ENCODE measurements at regions not wholly inside any gene's neighbourhood (a gene's known extent, or its start where the extent isn't known, plus 50 kb on each side); places are given as distances from the start of the nearest gene placed in this dataset.
"Not testable (repeated sequence)": the region's sequence is repeated elsewhere in the genome, so short reads cannot be mapped to it uniquely, and the experiment has no call there.

DNA sequence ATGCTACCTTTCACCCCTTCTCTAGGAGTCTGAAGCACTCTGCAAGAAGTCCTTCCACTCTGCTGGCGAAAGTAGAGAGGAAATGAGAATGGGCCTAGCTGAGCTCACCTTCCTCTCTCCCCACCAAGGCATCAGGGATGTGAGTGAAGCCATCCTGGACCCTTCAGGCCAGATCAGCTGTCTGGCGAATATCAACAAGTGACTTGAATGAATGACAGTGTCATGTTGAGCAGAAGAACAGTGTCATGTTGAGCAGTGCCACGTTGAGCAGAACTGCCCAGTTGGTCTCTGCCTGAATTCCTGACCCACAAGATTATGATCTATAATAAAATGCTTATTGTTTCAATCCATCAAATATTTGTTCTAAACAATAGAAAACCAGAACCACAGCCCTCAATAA lies 166.2 kb upstream of the RFC3 start:
- H3K4me3 ChIP-seq (ENCODE audit: low read length in 3 of 3) = no peak overlapping the region
- no peak overlapping the region for H3K27ac ChIP-seq (ENCODE audit: low read depth, low read length)
- H3K4me1 ChIP-seq (ENCODE audit: control insufficient read depth in 3 of 3, insufficient read depth in 3 of 3, low read length in 3 of 3) = no peaks in the 10 kb centered on the region
- H3K9me3 ChIP-seq (ENCODE audit: control insufficient read depth in 3 of 3, low read length in 3 of 3) = no peaks in the 10 kb centered on the region
- no peaks in the 10 kb centered on the region for H3K36me3 ChIP-seq (ENCODE audit: control insufficient read depth in 3 of 3, insufficient read depth in 3 of 3, low read length in 3 of 3)
- H3K9ac ChIP-seq (ENCODE audit: low read depth in 1 of 3, low read length in 3 of 3) = no peak overlapping the region
- H3K27me3 ChIP-seq (ENCODE audit: control insufficient read depth in 3 of 3, insufficient read depth in 3 of 3, low read length in 3 of 3) = no peaks in the 10 kb centered on the region

GRCh38 chr13:33657274-33657673 lies 160.7 kb upstream of the RFC3 start:
- H3K4me1 ChIP-seq (ENCODE audit: control insufficient read depth in 3 of 3, insufficient read depth in 3 of 3, low read length in 3 of 3) = no peaks in the 10 kb centered on the region
- no peaks in the 10 kb centered on the region for H3K27me3 ChIP-seq (ENCODE audit: control insufficient read depth in 3 of 3, insufficient read depth in 3 of 3, low read length in 3 of 3)
- H3K4me3 ChIP-seq (ENCODE audit: low read length in 3 of 3) = no peak overlapping the region
- H3K9ac ChIP-seq (ENCODE audit: low read depth in 1 of 3, low read length in 3 of 3) = no peak overlapping the region
- H3K27ac ChIP-seq (ENCODE audit: low read depth, low read length) = no peak overlapping the region
- no peaks in the 10 kb centered on the region for H3K9me3 ChIP-seq (ENCODE audit: control insufficient read depth in 3 of 3, low read length in 3 of 3)
- H3K36me3 ChIP-seq (ENCODE audit: control insufficient read depth in 3 of 3, insufficient read depth in 3 of 3, low read length in 3 of 3) = no peaks in the 10 kb centered on the region

GRCh38 chr13:33659466-33659865 lies 158.5 kb upstream of the RFC3 start:
- H3K9ac ChIP-seq (ENCODE audit: low read depth in 1 of 3, low read length in 3 of 3) = no peak overlapping the region
- H3K4me3 ChIP-seq (ENCODE audit: low read length in 3 of 3) = no peak overlapping the region
- H3K27me3 ChIP-seq (ENCODE audit: control insufficient read depth in 3 of 3, insufficient read depth in 3 of 3, low read length in 3 of 3) = no peaks in the 10 kb centered on the region
- H3K4me1 ChIP-seq (ENCODE audit: control insufficient read depth in 3 of 3, insufficient read depth in 3 of 3, low read length in 3 of 3) = no peaks in the 10 kb centered on the region
- no peak overlapping the region for H3K27ac ChIP-seq (ENCODE audit: low read depth, low read length)
- no peaks in the 10 kb centered on the region for H3K36me3 ChIP-seq (ENCODE audit: control insufficient read depth in 3 of 3, insufficient read depth in 3 of 3, low read length in 3 of 3)
- H3K9me3 ChIP-seq (ENCODE audit: control insufficient read depth in 3 of 3, low read length in 3 of 3) = no peaks in the 10 kb centered on the region

DNA sequence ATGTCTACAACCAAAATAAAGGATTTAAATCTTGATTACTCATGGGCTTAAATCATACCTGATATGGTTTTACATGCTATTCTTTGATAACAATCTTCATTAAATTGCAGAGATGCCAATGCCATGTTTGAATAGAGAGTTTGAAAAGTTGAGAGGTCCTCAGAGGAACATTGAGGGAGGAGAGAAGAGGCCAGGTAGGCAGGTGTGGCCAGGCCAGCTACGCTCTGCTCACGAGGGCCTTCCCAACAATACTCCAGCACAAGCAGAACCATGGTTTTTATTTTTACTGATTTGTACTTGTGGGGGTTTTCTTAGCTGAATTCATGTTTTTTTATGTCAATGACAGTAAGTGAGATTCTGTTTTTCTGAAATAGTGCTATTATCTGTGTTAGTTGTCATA lies 158.1 kb upstream of the RFC3 start:
- Histone ChIP-seq H3K27ac (ENCODE audit: low read depth, low read length) (no peak overlapping the region), H3K4me3 (ENCODE audit: low read length in 3 of 3) (no peak overlapping the region), H3K27me3 (ENCODE audit: control insufficient read depth in 3 of 3, insufficient read depth in 3 of 3, low read length in 3 of 3) (no peaks in the 10 kb centered on the region), H3K4me1 (ENCODE audit: control insufficient read depth in 3 of 3, insufficient read depth in 3 of 3, low read length in 3 of 3) (no peaks in the 10 kb centered on the region), H3K36me3 (ENCODE audit: control insufficient read depth in 3 of 3, insufficient read depth in 3 of 3, low read length in 3 of 3) (no peaks in the 10 kb centered on the region), H3K9ac (ENCODE audit: low read depth in 1 of 3, low read length in 3 of 3) (no peak overlapping the region), H3K9me3 (ENCODE audit: control insufficient read depth in 3 of 3, low read length in 3 of 3) (no peaks in the 10 kb centered on the region)

DNA sequence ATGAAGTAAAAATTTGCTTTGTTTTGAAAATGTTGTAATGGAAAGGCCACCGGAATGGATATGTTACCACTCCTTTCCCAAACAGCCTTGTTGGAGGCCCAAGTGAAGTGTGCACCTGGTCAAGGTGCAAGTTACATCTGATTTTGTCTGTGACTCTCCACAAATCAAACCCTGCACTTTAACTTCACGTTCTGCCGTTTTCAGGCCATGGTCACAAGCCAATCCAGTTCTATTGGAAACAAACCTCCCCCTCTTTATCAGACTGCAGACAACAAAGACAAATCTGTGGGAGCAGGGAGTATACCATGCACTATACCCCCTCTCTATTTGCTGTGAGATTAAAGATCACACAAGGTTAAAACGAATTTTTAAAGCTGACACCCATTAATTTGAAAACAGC lies 155.6 kb upstream of the RFC3 start:
- Histone ChIP-seq H3K9me3 (ENCODE audit: control insufficient read depth in 3 of 3, low read length in 3 of 3) (no peaks in the 10 kb centered on the region), H3K9ac (ENCODE audit: low read depth in 1 of 3, low read length in 3 of 3) (no peak overlapping the region), H3K36me3 (ENCODE audit: control insufficient read depth in 3 of 3, insufficient read depth in 3 of 3, low read length in 3 of 3) (no peaks in the 10 kb centered on the region), H3K27ac (ENCODE audit: low read depth, low read length) (no peak overlapping the region), H3K4me1 (ENCODE audit: control insufficient read depth in 3 of 3, insufficient read depth in 3 of 3, low read length in 3 of 3) (no peaks in the 10 kb centered on the region), H3K4me3 (ENCODE audit: low read length in 3 of 3) (no peak overlapping the region), H3K27me3 (ENCODE audit: control insufficient read depth in 3 of 3, insufficient read depth in 3 of 3, low read length in 3 of 3) (no peaks in the 10 kb centered on the region)

DNA sequence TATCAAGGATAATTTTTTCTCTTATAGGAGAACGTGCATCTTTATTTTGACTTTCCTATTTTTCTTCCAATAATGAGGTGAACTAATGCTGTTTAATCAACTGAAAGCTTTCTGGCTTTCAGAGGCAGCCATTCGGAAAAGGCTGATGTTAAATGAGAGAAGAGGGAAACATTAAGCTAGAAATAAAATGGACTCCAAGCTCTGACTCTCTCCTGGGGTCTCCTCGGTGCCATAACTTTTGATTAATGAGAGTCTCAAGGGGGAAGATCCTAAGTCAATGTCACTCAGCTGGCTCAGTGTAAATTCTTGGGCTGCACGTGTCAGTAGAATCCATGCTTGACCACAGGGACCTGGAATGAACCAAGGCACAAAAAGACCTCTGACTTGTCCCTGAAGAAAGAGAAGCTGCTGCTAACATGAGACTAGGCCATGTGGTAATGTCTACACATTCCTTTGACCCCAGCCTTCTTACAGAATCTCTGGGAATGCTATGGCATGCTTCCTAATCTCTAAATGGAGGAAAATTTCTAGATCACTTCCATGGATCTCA lies 152.2 kb upstream of the RFC3 start:
- Histone ChIP-seq H3K4me1 (ENCODE audit: control insufficient read depth in 3 of 3, insufficient read depth in 3 of 3, low read length in 3 of 3) (no peaks in the 10 kb centered on the region), H3K36me3 (ENCODE audit: control insufficient read depth in 3 of 3, insufficient read depth in 3 of 3, low read length in 3 of 3) (no peaks in the 10 kb centered on the region), H3K27me3 (ENCODE audit: control insufficient read depth in 3 of 3, insufficient read depth in 3 of 3, low read length in 3 of 3) (no peaks in the 10 kb centered on the region), H3K4me3 (ENCODE audit: low read length in 3 of 3) (no peak overlapping the region), H3K9me3 (ENCODE audit: control insufficient read depth in 3 of 3, low read length in 3 of 3) (no peaks in the 10 kb centered on the region), H3K9ac (ENCODE audit: low read depth in 1 of 3, low read length in 3 of 3) (no peak overlapping the region), H3K27ac (ENCODE audit: low read depth, low read length) (no peak overlapping the region)

- Histone ChIP-seq H3K27ac (ENCODE audit: low read depth, low read length) (no peak overlapping the region), H3K4me3 (ENCODE audit: low read length in 3 of 3) (no peak overlapping the region), H3K9ac (ENCODE audit: low read depth in 1 of 3, low read length in 3 of 3) (no peak overlapping the region), H3K36me3 (ENCODE audit: control insufficient read depth in 3 of 3, insufficient read depth in 3 of 3, low read length in 3 of 3) (no peaks in the 10 kb centered on the region), H3K9me3 (ENCODE audit: control insufficient read depth in 3 of 3, low read length in 3 of 3) (no peaks in the 10 kb centered on the region), H3K4me1 (ENCODE audit: control insufficient read depth in 3 of 3, insufficient read depth in 3 of 3, low read length in 3 of 3) (peaks cover 6 to 9% (median 7%) of the 10 kb centered on the region in 3 donors), H3K27me3 (ENCODE audit: control insufficient read depth in 3 of 3, insufficient read depth in 3 of 3, low read length in 3 of 3) (no peaks in the 10 kb centered on the region)
These were observed 146.4 kb upstream of the RFC3 start for GRCh38 chr13:33671560-33671959.

- H3K36me3 ChIP-seq (ENCODE audit: control insufficient read depth in 3 of 3, insufficient read depth in 3 of 3, low read length in 3 of 3); H3K9ac ChIP-seq (ENCODE audit: low read depth in 1 of 3, low read length in 3 of 3); H3K9me3 ChIP-seq (ENCODE audit: control insufficient read depth in 3 of 3, low read length in 3 of 3); H3K27me3 ChIP-seq (ENCODE audit: control insufficient read depth in 3 of 3, insufficient read depth in 3 of 3, low read length in 3 of 3); H3K4me3 ChIP-seq (ENCODE audit: low read length in 3 of 3); H3K27ac ChIP-seq (ENCODE audit: low read depth, low read length): not testable (repeated sequence)
- peaks cover 9 to 11% (median 9%) of the 10 kb centered on the region in 3 donors for H3K4me1 ChIP-seq (ENCODE audit: control insufficient read depth in 3 of 3, insufficient read depth in 3 of 3, low read length in 3 of 3)
These were observed 145.9 kb upstream of the RFC3 start for GRCh38 chr13:33672022-33672421.

- Histone ChIP-seq H3K9ac (ENCODE audit: low read depth in 1 of 3, low read length in 3 of 3) (peak overlapping the region; percentile 60 to 79 (median 75)), H3K27ac (ENCODE audit: low read depth, low read length) (peak overlapping the region; percentile 20)
These were observed 141.6 kb upstream of the RFC3 start for GRCh38 chr13:33676045-33676989.

DNA sequence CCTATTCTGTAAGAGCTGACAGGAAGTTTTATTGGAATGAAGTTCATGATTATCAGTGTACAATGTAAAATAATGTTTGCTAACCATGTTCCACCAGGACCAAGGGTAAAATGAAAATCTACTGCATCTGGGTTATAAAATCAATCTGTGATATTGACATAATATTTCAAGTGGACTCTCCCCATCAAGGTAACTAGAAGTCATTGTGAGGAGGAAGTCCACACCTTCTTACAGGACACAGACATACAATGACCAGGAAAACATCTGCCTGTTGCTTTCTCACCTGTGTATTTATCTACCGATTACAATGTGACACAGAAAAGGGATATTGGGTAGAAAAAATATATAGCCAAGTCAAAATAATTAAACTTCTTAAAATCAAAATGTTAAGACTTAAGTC lies 140.7 kb upstream of the RFC3 start:
- Histone ChIP-seq H3K27ac (ENCODE audit: low read depth, low read length) (no peak overlapping the region), H3K36me3 (ENCODE audit: control insufficient read depth in 3 of 3, insufficient read depth in 3 of 3, low read length in 3 of 3) (no peaks in the 10 kb centered on the region), H3K9ac (ENCODE audit: low read depth in 1 of 3, low read length in 3 of 3) (no peak overlapping the region), H3K27me3 (ENCODE audit: control insufficient read depth in 3 of 3, insufficient read depth in 3 of 3, low read length in 3 of 3) (no peaks in the 10 kb centered on the region), H3K4me3 (ENCODE audit: low read length in 3 of 3) (no peak overlapping the region), H3K4me1 (ENCODE audit: control insufficient read depth in 3 of 3, insufficient read depth in 3 of 3, low read length in 3 of 3) (peaks cover 10 to 12% (median 11%) of the 10 kb centered on the region in 3 donors), H3K9me3 (ENCODE audit: control insufficient read depth in 3 of 3, low read length in 3 of 3) (no peaks in the 10 kb centered on the region)

More at GRCh38 chr13:33676045-33676989, 141.6 kb upstream of the RFC3 start:
- Histone ChIP-seq H3K27me3 (ENCODE audit: control insufficient read depth in 3 of 3, insufficient read depth in 3 of 3, low read length in 3 of 3) (no peaks in the 10 kb centered on the region), H3K4me3 (ENCODE audit: low read length in 3 of 3) (peak overlapping the region; percentile 71 to 80 (median 77)), H3K36me3 (ENCODE audit: control insufficient read depth in 3 of 3, insufficient read depth in 3 of 3, low read length in 3 of 3) (no peaks in the 10 kb centered on the region), H3K4me1 (ENCODE audit: control insufficient read depth in 3 of 3, insufficient read depth in 3 of 3, low read length in 3 of 3) (peaks cover 10 to 12% (median 11%) of the 10 kb centered on the region in 3 donors), H3K9me3 (ENCODE audit: control insufficient read depth in 3 of 3, low read length in 3 of 3) (no peaks in the 10 kb centered on the region)

Data from skeletal muscle tissue (tissue), 3 donors.